Rectal smooth muscle tissue (tissue), 1 donor: ENCODE measurements at regions not wholly inside any gene's neighbourhood (a gene's known extent, or its start where the extent isn't known, plus 50 kb on each side); places are given as distances from the start of the nearest gene placed in this dataset.
A peak's percentile ranks its signal among the peaks of the same experiment; 100 is the strongest.
"Not testable (repeated sequence)": the region's sequence is repeated elsewhere in the genome, so short reads cannot be mapped to it uniquely, and the experiment has no call there.

ENCODE experiments used
- H3K27ac ChIP-seq: one replicate; pipeline ENCODE4 v1.7.0; 2013; ENCODE audit warnings: low read depth, low read length, inconsistent platforms
- H3K27me3 ChIP-seq: one replicate; pipeline ENCODE4 v1.7.0; 2013; ENCODE audit warnings: low read length; ENCODE audit not compliant: control insufficient read depth, insufficient read depth
- H3K36me3 ChIP-seq: one replicate; pipeline ENCODE4 v1.7.0; 2013; ENCODE audit warnings: low read length; ENCODE audit not compliant: control insufficient read depth, insufficient read depth
- H3K4me1 ChIP-seq: one replicate; pipeline ENCODE4 v1.7.0; 2013; ENCODE audit warnings: low read length; ENCODE audit not compliant: control insufficient read depth, insufficient read depth
- H3K4me3 ChIP-seq: one replicate; pipeline ENCODE4 v1.7.0; 2013; ENCODE audit warnings: low read length
- H3K9ac ChIP-seq: one replicate; pipeline ENCODE4 v1.7.0; 2013; ENCODE audit warnings: low read length

DNA sequence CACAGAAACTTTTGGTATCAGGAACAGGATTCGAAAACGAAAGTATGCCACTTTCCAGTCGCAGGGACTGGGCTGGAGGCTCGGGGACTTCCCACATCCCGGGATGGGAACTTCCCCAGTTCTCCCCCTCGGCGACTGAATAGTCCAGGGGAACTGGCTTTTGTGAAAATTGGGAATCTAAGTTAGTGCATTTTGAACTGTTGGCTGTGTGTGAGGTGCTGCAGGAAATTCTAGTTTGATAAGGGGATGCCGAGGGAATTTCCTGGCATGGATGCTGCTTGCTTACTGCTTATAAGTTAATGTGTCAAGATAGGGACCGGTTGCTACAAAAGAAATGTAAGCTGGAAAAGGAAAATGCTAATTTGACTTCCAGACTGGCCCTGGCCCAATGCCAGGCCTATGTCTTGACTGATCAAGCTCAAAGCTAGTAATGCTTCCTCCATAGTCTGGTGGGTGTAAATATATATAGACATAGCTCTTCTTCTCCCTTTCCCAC, 73.4 kb upstream of the EIF5 start:
- H3K27ac ChIP-seq = peak overlapping the region; percentile 71

DNA sequence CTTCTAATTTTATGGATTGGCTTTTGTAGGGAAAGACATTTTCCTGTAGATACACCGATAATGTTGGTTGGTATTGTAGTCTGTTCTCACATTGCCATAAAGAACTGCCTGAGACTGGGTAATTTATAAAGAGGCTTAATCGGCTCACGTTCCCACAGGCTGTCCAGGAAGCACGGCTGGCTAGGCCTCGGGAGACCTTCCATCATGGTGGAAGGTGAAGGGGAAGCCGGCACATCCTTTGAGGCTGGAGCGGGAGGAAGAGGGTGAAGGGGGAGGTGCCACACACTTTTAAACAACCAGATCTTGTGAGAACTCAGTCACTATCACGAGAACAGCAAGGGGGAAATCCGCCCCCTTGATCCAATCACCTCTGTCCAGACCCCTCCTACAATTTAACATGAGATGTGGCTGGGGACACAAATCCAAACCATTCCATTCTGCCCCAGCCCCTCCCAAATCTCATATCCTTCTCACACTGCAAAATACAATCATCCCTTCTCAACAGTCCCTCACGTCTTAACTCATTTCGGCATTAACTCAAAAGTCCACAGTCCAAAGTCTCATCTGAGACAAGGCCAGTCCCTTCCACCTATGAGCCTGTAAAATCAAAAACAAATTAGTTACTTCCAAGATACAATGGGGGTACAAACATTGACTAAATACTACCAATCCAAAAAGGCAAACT, 66.7 kb upstream of the EIF5 start:
- Histone ChIP-seq H3K4me1 (no peaks in the 10 kb centered on the region), H3K36me3 (no peaks in the 10 kb centered on the region), H3K27ac (no peak overlapping the region), H3K4me3 (no peak overlapping the region), H3K9ac (no peak overlapping the region), H3K27me3 (no peaks in the 10 kb centered on the region)

More for the DNA sequence above, 73.4 kb upstream of the EIF5 start:
- H3K4me1 ChIP-seq = no peaks in the 10 kb centered on the region
- H3K9ac ChIP-seq = no peak overlapping the region
- H3K4me3 ChIP-seq = peak overlapping the region; percentile 82
- no peaks in the 10 kb centered on the region for H3K36me3 ChIP-seq
- H3K27me3 ChIP-seq = no peaks in the 10 kb centered on the region

DNA sequence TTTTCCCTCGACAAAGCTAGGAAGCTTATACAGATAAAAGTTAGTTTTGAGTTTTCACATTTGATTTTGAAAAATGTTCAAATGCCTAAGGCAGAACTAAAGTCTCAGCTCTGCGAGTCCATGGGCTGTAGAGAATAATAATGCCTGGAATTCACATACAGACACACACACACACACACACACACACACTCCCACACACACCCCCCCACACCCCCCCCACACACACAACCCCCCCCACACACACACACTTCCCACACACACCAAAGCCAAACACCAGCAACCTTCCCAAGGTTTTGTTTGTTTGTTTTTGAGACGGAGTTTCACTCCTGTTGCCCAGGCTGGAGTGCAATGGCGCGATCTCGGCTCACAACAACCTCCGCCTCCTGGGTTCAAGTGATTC, 62.8 kb upstream of the EIF5 start:
- peaks cover 17% of the 10 kb centered on the region for H3K27me3 ChIP-seq
- no peaks in the 10 kb centered on the region for H3K36me3 ChIP-seq
- H3K27ac ChIP-seq = no peak overlapping the region
- H3K4me3 ChIP-seq = no peak overlapping the region
- H3K9ac ChIP-seq = no peak overlapping the region
- H3K4me1 ChIP-seq = no peaks in the 10 kb centered on the region

DNA sequence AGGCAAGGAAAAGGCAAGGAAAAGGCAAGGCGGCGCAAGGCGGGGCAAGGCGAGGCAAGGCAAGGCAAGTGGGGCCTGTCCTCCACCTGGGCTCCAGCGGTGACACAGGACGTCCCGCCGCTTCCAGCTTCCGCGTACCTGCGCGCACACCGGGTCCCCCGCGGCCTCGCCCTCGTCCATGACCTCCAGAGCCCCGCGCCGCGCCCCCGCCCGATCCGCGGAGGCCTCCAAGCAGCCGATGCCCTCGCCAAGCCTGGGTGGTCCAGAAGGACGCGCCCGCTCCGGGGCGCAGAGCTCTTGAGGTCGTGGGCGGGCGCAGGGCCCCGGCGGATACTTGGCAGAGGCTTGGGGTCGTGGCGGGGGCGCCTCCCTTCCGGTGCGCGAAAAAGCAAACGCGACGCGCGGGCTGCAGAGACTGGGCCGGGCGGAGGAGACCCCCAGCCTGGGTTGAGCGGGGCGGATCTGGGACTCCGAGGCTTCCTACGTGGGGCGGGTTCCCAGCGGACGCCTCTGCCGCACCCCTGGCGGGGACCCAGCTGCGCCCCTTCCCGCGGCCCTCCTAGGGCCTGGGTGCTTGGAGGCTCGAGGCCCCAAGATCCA, 60.8 kb upstream of the EIF5 start:
- H3K4me3 ChIP-seq = peak overlapping the region; percentile 51
- H3K36me3 ChIP-seq = no peaks in the 10 kb centered on the region
- no peak overlapping the region for H3K9ac ChIP-seq
- H3K4me1 ChIP-seq = no peaks in the 10 kb centered on the region
- peaks cover 22% of the 10 kb centered on the region for H3K27me3 ChIP-seq
- H3K27ac ChIP-seq = no peak overlapping the region

DNA sequence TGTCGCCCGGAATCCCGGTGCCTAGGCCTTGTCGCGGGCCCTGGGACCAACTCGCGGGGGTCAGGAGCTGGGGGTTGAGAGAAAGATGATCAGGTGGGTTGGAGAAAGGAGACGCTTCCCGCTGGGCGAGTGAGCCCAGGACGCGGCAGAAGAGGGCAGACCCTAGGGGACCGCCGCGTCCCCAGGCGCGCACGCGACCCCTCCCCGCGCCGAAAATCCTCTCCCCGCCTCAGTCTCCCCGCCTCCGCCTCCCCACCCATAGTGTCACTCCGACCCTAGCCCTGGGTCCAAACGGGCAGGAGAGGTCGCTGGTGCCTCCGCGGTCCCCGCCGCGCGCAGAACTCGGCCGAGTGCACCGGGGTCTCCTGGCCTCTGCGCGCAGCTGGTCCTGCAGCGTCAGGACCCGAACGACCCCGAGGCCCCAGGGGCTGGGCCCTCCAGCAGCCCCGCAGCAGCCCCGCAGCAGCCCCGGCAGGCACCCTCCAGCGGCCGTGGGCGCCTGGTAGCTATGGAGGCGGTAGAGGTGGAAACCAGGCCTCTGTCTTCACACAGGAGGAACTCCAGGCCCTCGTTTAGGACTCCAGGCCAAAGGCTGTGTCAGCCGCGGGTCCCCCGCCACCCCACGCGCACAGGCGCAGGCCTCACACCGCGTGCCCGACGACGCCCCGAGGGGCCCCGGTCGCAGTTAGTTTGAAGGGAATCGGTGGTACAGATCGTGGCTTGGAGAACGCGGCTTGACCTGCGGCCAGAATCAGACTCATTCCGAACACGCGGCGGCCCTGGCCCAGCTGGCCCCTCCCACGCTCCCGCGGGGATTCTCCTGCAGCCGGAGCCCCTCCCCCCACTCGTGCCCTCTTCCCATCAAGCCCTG, 60.1 kb upstream of the EIF5 start:
- Histone ChIP-seq H3K27ac (no peak overlapping the region), H3K9ac (no peak overlapping the region), H3K27me3 (peaks cover 22% of the 10 kb centered on the region), H3K4me3 (peak overlapping the region; percentile 13), H3K36me3 (no peaks in the 10 kb centered on the region), H3K4me1 (no peaks in the 10 kb centered on the region)

DNA sequence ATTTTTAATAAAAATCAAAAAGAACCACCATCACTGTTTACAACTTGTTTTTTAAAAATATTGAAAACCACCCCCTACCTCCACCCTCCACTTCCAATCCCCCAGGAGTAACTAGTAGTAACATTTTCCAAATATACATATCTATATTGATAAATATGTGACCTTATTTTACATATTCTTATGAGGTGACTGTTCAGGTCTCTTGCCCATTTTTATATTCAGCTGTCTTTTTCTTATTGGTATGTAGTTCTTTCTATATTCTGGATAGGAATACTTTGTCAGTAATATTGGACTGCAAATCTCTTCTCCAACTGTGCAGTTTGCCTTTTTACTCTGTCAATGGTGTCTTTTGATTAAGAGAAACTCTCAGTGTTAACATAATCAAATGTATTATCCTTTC, 59.0 kb upstream of the EIF5 start:
- Histone ChIP-seq H3K36me3 (no peaks in the 10 kb centered on the region), H3K9ac (no peak overlapping the region), H3K4me3 (no peak overlapping the region), H3K4me1 (no peaks in the 10 kb centered on the region), H3K27ac (no peak overlapping the region), H3K27me3 (peaks cover 22% of the 10 kb centered on the region)

DNA sequence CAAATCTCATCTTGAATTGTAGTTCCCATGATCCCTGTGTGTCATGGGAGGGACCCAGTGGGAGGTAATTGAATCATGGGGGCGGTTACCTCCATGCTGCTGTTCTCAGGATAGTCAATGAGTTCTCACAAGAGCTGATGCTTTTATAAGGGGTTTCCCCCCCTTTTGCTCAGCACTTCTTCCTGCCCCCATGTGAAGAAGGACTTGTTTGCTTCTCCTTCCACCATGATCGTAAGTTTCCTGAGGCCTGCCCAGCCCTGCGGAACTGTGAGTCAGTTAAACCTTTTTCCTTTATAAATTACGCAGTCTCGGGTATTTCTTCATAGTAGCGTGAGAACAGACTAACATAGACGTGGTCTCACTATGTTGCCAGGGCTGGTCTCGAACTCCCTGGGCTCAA, 56.1 kb upstream of the EIF5 start:
- H3K4me3 ChIP-seq = no peak overlapping the region
- H3K27me3 ChIP-seq = peaks cover 22% of the 10 kb centered on the region
- no peaks in the 10 kb centered on the region for H3K36me3 ChIP-seq
- H3K27ac ChIP-seq = no peak overlapping the region
- H3K9ac ChIP-seq = no peak overlapping the region
- no peaks in the 10 kb centered on the region for H3K4me1 ChIP-seq

DNA sequence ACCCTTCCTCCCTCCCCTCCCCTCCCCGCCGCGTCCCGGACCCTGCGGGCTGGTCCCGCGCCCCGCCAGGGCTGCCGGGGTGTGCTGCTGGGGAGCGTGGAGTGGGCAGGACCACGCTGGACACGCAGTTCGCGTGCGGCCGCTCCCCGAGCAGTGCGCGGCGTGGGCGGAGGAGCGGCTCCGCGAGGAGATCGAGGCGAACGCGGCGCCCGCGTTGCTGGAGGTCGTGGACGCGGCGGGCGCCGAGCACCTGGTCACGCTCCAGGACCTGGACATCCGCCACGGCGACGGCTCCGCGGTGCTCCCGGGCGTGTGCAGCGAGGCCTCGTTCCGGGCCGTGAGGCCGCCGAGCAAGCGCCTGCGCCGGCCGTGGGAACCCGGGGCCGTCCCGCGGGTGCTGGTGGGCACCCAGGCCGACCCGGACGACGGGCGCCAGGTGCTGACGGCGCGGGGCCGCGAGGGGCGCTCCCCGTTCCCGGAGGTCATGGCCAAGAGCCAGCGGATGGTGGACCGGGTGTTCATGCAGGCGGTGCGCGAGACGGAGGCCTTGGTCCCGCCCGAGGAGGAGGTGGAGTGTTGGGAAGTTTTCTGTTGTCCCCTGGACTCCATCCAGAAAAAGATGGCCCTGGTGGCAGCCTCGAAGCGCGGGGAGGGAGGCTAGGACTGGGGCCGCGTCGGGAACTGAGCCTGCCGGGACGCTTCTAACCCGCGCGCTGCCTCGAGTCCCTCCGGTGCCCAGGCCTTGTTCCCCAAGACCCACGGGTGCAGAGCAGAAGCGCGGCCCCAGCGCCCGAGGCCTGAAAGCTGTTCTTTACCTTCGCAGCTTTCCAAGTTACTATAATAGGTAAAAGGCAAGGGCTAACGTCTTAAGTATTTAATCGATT, 54.7 kb upstream of the EIF5 start:
- peak overlapping the region; percentile 27 for H3K4me3 ChIP-seq
- H3K27ac ChIP-seq = no peak overlapping the region
- no peaks in the 10 kb centered on the region for H3K4me1 ChIP-seq
- no peaks in the 10 kb centered on the region for H3K36me3 ChIP-seq
- H3K9ac ChIP-seq = no peak overlapping the region
- H3K27me3 ChIP-seq = peaks cover 8% of the 10 kb centered on the region

DNA sequence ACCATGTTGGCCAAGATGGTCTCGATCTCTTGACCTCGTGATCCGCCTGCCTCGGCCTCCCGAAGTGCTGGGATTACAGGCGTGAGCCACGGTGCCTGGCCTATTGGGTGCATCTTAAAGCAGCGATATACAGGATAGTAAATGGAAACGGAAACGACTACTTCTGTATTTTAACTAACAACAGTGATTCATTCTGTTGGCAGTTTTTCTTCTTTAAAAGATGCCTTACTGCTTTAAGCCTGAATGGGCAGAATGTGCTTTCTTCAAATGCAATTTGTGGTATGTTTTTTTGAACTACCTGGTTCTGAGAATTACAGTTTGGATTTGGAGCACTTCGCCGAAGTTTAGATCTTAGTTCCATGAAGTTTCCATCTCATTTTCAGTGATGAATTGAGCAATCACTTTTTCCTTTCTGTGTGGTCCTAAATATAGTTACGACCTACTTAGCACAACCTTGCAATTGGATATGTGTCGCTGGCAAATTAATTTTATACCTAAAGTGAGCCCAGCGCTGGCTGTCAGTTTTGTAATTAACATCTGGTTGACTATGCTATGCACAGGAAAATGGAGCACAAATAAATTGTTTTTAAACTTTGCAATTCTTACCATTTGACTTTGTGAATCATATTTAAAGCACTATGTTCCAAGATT, 53.6 kb upstream of the EIF5 start:
- H3K4me1 ChIP-seq = no peaks in the 10 kb centered on the region
- H3K27me3 ChIP-seq = peaks cover 5% of the 10 kb centered on the region
- H3K4me3 ChIP-seq = no peak overlapping the region
- no peaks in the 10 kb centered on the region for H3K36me3 ChIP-seq
- no peak overlapping the region for H3K27ac ChIP-seq
- H3K9ac ChIP-seq = no peak overlapping the region

DNA sequence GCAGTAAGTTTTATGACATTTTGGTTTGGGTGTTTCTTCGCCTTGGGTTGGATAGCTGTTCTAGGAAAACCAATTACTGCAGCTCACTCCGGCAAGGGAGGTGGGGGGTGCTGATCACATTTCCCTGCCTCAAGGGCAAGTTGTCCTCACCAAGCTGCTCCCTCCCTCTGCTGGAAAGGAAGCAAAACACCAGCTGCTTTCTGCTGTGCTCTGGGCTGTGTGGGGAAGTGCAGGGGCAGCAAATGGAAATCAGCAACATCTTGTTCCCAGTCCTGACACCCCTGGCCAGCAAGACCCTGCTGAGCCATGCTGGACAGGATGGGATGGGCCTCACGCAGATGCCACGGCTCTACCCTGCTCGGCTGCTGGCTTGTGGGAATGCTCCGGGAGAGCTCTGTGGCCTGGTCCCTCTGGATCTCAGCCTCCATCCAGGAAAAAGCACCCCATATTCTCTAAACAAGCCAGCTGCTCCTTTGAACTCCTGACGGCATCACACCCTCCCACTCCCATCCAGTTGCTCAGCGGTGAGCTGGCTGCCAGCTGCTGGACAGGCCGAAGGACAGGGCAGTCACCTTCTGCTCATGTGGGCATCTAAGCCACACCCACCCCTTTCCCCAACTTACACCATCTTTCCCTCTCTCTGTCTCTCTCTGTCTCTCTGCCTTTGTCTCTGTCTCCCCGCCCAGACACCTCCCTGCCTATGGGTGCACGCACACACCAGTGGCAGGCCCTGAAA, 52.4 kb upstream of the EIF5 start:
- no peaks in the 10 kb centered on the region for H3K36me3 ChIP-seq
- no peak overlapping the region for H3K4me3 ChIP-seq
- no peaks in the 10 kb centered on the region for H3K4me1 ChIP-seq
- no peak overlapping the region for H3K27ac ChIP-seq
- peaks cover 5% of the 10 kb centered on the region for H3K27me3 ChIP-seq
- no peak overlapping the region for H3K9ac ChIP-seq

DNA sequence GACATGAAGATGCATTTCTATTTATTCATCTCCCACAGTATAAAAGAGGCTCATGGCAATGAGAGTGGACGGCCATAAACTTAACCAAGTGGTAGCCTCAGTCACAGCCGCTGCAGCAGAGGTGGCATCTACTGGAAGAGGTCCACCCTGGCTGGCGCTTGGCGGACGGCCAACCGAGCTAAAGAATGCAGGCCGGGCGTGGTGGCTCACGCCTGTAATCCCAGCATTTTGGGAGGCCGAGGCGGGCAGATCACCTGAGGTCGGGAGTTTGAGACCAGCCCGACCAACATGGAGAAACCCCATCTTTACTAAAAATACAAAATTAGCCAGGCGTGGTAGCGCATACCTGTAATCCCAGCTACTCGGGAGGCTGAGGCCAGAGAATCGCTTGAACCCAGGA, 51.7 kb upstream of the EIF5 start:
- not testable (repeated sequence) for H3K36me3 ChIP-seq, H3K4me3 ChIP-seq, H3K4me1 ChIP-seq, H3K9ac ChIP-seq, H3K27ac ChIP-seq, H3K27me3 ChIP-seq
